Bronchial epithelial cell (primary cell): ENCODE measurements at regions not wholly inside any gene's neighbourhood (a gene's known extent, or its start where the extent isn't known, plus 50 kb on each side); places are given as distances from the start of the nearest gene placed in this dataset.

Experiments
- DNase-seq: peaks from one replicate; pipeline ENCODE4 v3.0.0-alpha.2; 2010; ENCODE audit warnings: low read depth
- FAIRE-seq: peaks from 2 replicates; lab custom pipeline; 2011; peaks lifted over from hg19 to GRCh38; lab: Jason Lieb, UNC
- H3K27me3 ChIP-seq: 2 replicates; pipeline ENCODE4 v1.5.1; 2011; ENCODE audit warnings: low read length; ENCODE audit not compliant: control insufficient read depth, insufficient read depth
- H3K36me3 ChIP-seq: 2 replicates; pipeline ENCODE4 v1.5.1; 2011; ENCODE audit warnings: low read length; ENCODE audit not compliant: control insufficient read depth, insufficient read depth
- H3K4me3 ChIP-seq: 2 replicates; pipeline ENCODE4 v1.5.1; 2011; ENCODE audit warnings: mild to moderate bottlenecking, low read depth, low read length, control low read depth
- CTCF ChIP-seq: IDR thresholded peaks from 2 replicates; pipeline ENCODE4 v1.5.1; 2011; ENCODE audit warnings: mild to moderate bottlenecking, moderate library complexity, low read length, control low read depth, inconsistent platforms; ENCODE audit not compliant: insufficient read depth, severe bottlenecking

GRCh38 chr6:45789238-45789637 lies 226.4 kb downstream of the CLIC5 start:
- Histone ChIP-seq H3K4me3 (no peak overlapping the region), H3K36me3 (no peaks in the 10 kb centered on the region), H3K27me3 (no peaks in the 10 kb centered on the region)
- DNase-seq (no peak), FAIRE-seq (no peak)
- TF ChIP-seq CTCF: no peak

- DNase-seq (no peak), FAIRE-seq (no peak)
- Histone ChIP-seq H3K4me3 (no peak overlapping the region), H3K36me3 (no peaks in the 10 kb centered on the region), H3K27me3 (no peaks in the 10 kb centered on the region)
- no peak for TF ChIP-seq CTCF
These were observed 228.3 kb downstream of the CLIC5 start for GRCh38 chr6:45787384-45787783.

- FAIRE-seq (no peak), DNase-seq (no peak)
- no peaks in the 10 kb centered on the region for H3K27me3 ChIP-seq
- no peaks in the 10 kb centered on the region for H3K36me3 ChIP-seq
- no peak for TF ChIP-seq CTCF
- H3K4me3 ChIP-seq: no peak overlapping the region
These were observed 229.3 kb downstream of the CLIC5 start for GRCh38 chr6:45786355-45786781.

GRCh38 chr6:45784250-45784649 lies 231.4 kb downstream of the CLIC5 start:
- Histone ChIP-seq H3K4me3 (no peak overlapping the region), H3K36me3 (no peaks in the 10 kb centered on the region), H3K27me3 (no peaks in the 10 kb centered on the region)
- TF ChIP-seq CTCF: no peak
- FAIRE-seq: no peak
- no peak for DNase-seq

- Histone ChIP-seq H3K4me3 (no peak overlapping the region), H3K36me3 (no peaks in the 10 kb centered on the region), H3K27me3 (no peaks in the 10 kb centered on the region)
- DNase-seq (peak; percentile 96), FAIRE-seq (no peak)
- no peak for TF ChIP-seq CTCF
These were observed 231.9 kb downstream of the CLIC5 start for GRCh38 chr6:45783716-45784115.

- no peak overlapping the region for H3K4me3 ChIP-seq
- no peaks in the 10 kb centered on the region for H3K27me3 ChIP-seq
- FAIRE-seq (no peak), DNase-seq (no peak)
- H3K36me3 ChIP-seq: no peaks in the 10 kb centered on the region
- TF ChIP-seq CTCF: no peak
These were observed 233.8 kb downstream of the CLIC5 start for GRCh38 chr6:45781890-45782289.
